ENCODE measurements at regions not wholly inside any gene's neighbourhood (a gene's known extent, or its start where the extent isn't known, plus 50 kb on each side); places are given as distances from the start of the nearest gene placed in this dataset.
"Not testable (repeated sequence)": the region's sequence is repeated elsewhere in the genome, so short reads cannot be mapped to it uniquely, and the experiment has no call there.

- Histone ChIP-seq H3K27me3 (no peaks in the 10 kb centered on the region), H3K36me3 (no peaks in the 10 kb centered on the region), H3K4me1 (no peaks in the 10 kb centered on the region), H3K27ac (no peak overlapping the region), H3K4me3 (no peak overlapping the region), H3K9me3 (no peaks in the 10 kb centered on the region)
- TF ChIP-seq POLR2AphosphoS5 (IDR thresholded peaks at IDR 0.05) = no peak
- TF ChIP-seq EP300 (IDR thresholded peaks at IDR 0.05; ENCODE audit: low read depth) = no peak
- no peak for TF ChIP-seq CTCF (IDR thresholded peaks at IDR 0.05)
- TF ChIP-seq POLR2A (IDR thresholded peaks at IDR 0.05) = no peak
- intact Hi-C loops (cut with DNase I; ENCODE audit: low total_unique reads) (no loop called here), in situ Hi-C loops (cut with MboI; ENCODE audit: low pct_ligation_motif_present in 1 of 4, low pct_unique_long_range_greater_than_20kb in 1 of 4, low sequenced_read_pairs in 3 of 4) (no loop called here)
- 82 to 85% methylated on average over 2 of the region's 2 CpGs for WGBS, 2 donors (ENCODE audit: low coverage in 1 of 2)
- DNase-seq = no peak
Measured at GRCh38 chr10:80025281-80025680, 53.2 kb upstream of the TMEM254 start.

GRCh38 chr10:80022408-80023001, 56.0 kb upstream of the TMEM254 start:
- 88% methylated on average over 1 of the region's 7 CpGs; no CpG with 5 or more reads in 1 of the 2 donors for WGBS, 2 donors (ENCODE audit: low coverage in 1 of 2)

GRCh38 chr10:80018406-80018984, 60.0 kb upstream of the TMEM254 start:
- H3K4me3 ChIP-seq; H3K4me1 ChIP-seq; H3K36me3 ChIP-seq; H3K27ac ChIP-seq; DNase-seq; H3K27me3 ChIP-seq; intact Hi-C loops (cut with DNase I; ENCODE audit: low total_unique reads); H3K9me3 ChIP-seq: not testable (repeated sequence)
- in situ Hi-C loops (cut with MboI; ENCODE audit: low pct_ligation_motif_present in 1 of 4, low pct_unique_long_range_greater_than_20kb in 1 of 4, low sequenced_read_pairs in 3 of 4) = loop anchor here in 1 of 4 donors (25.0 kb wide), 1 partner anchor 94 kb away; no protein-coding TSS in a partner anchor
- WGBS, 2 donors (ENCODE audit: low coverage in 1 of 2) = 60 to 78% methylated on average over 2 to 6 of the region's 6 CpGs

More at GRCh38 chr10:80022408-80023001, 56.0 kb upstream of the TMEM254 start:
- H3K9me3 ChIP-seq; H3K27me3 ChIP-seq; intact Hi-C loops (cut with DNase I; ENCODE audit: low total_unique reads); H3K27ac ChIP-seq; H3K4me1 ChIP-seq; DNase-seq; H3K4me3 ChIP-seq; H3K36me3 ChIP-seq: not testable (repeated sequence)
- in situ Hi-C loops (cut with MboI; ENCODE audit: low pct_ligation_motif_present in 1 of 4, low pct_unique_long_range_greater_than_20kb in 1 of 4, low sequenced_read_pairs in 3 of 4) = loop anchor here in 1 of 4 donors (25.0 kb wide), 1 partner anchor 90 kb away; no protein-coding TSS in a partner anchor

GRCh38 chr10:80017186-80017585, 61.3 kb upstream of the TMEM254 start:
- H3K36me3 ChIP-seq; H3K27me3 ChIP-seq; H3K9me3 ChIP-seq; H3K4me1 ChIP-seq; H3K27ac ChIP-seq; DNase-seq; intact Hi-C loops (cut with DNase I; ENCODE audit: low total_unique reads); H3K4me3 ChIP-seq: not testable (repeated sequence)
- WGBS, 2 donors (ENCODE audit: low coverage in 1 of 2) = 92 to 93% methylated on average over 3 to 8 of the region's 8 CpGs
- in situ Hi-C loops (cut with MboI; ENCODE audit: low pct_ligation_motif_present in 1 of 4, low pct_unique_long_range_greater_than_20kb in 1 of 4, low sequenced_read_pairs in 3 of 4) = loop anchor here in 1 of 4 donors (25.0 kb wide), 1 partner anchor 95 kb away; no protein-coding TSS in a partner anchor

- H3K27ac ChIP-seq = no peak overlapping the region
- intact Hi-C loops (cut with DNase I; ENCODE audit: low total_unique reads) (no loop called here), in situ Hi-C loops (cut with MboI; ENCODE audit: low pct_ligation_motif_present in 1 of 4, low pct_unique_long_range_greater_than_20kb in 1 of 4, low sequenced_read_pairs in 3 of 4) (loop anchor here in 1 of 4 donors (25.0 kb wide), 1 partner anchor 96 kb away; no protein-coding TSS in a partner anchor)
- no peak for DNase-seq
- no peak for TF ChIP-seq EP300 (IDR thresholded peaks at IDR 0.05; ENCODE audit: low read depth)
- TF ChIP-seq CTCF (IDR thresholded peaks at IDR 0.05) = no peak
- no peak for TF ChIP-seq POLR2AphosphoS5 (IDR thresholded peaks at IDR 0.05)
- TF ChIP-seq POLR2A (IDR thresholded peaks at IDR 0.05) = no peak
- no peaks in the 10 kb centered on the region for H3K27me3 ChIP-seq
- H3K4me1 ChIP-seq = no peaks in the 10 kb centered on the region
- WGBS, 2 donors (ENCODE audit: low coverage in 1 of 2) = 66 to 75% methylated on average over 5 to 6 of the region's 6 CpGs
- H3K36me3 ChIP-seq = no peaks in the 10 kb centered on the region
- H3K4me3 ChIP-seq = no peak overlapping the region
- H3K9me3 ChIP-seq = no peaks in the 10 kb centered on the region
Measured at GRCh38 chr10:80015911-80016830, 62.3 kb upstream of the TMEM254 start.

GRCh38 chr10:80013139-80013538, 64.2 kb upstream of the SFTPD start:
- H3K27ac ChIP-seq; DNase-seq; H3K9me3 ChIP-seq; H3K27me3 ChIP-seq; H3K4me3 ChIP-seq; H3K36me3 ChIP-seq; H3K4me1 ChIP-seq; intact Hi-C loops (cut with DNase I; ENCODE audit: low total_unique reads): not testable (repeated sequence)
- in situ Hi-C loops (cut with MboI; ENCODE audit: low pct_ligation_motif_present in 1 of 4, low pct_unique_long_range_greater_than_20kb in 1 of 4, low sequenced_read_pairs in 3 of 4) = loop anchor here in 1 of 4 donors (25.0 kb wide), 1 partner anchor 99 kb away; no protein-coding TSS in a partner anchor
- 66 to 79% methylated on average over 4 of the region's 4 CpGs for WGBS, 2 donors (ENCODE audit: low coverage in 1 of 2)

- H3K9me3 ChIP-seq; H3K4me1 ChIP-seq; H3K27me3 ChIP-seq; H3K27ac ChIP-seq; DNase-seq; intact Hi-C loops (cut with DNase I; ENCODE audit: low total_unique reads); H3K4me3 ChIP-seq; H3K36me3 ChIP-seq: not testable (repeated sequence)
- in situ Hi-C loops (cut with MboI; ENCODE audit: low pct_ligation_motif_present in 1 of 4, low pct_unique_long_range_greater_than_20kb in 1 of 4, low sequenced_read_pairs in 3 of 4) = loop anchor here in 1 of 4 donors (25.0 kb wide), 1 partner anchor 101 kb away; no protein-coding TSS in a partner anchor
Measured at GRCh38 chr10:80011144-80011543, 62.2 kb upstream of the SFTPD start.
